ENCODE measurements at regions not wholly inside any gene's neighbourhood (a gene's known extent, or its start where the extent isn't known, plus 50 kb on each side); places are given as distances from the start of the nearest gene placed in this dataset.

GRCh38 chr7:115441033-115441432, 519.1 kb downstream of the MDFIC start:
- H3K79me2 ChIP-seq (ENCODE audit: control insufficient read depth, insufficient read depth, low read length) = no peaks in the 10 kb centered on the region
- no peak overlapping the region for H3K4me2 ChIP-seq (ENCODE audit: control insufficient read depth, insufficient read depth)
- H3K36me3 ChIP-seq (ENCODE audit: control insufficient read depth in 2 of 2, insufficient read depth in 2 of 2, low read length in 1 of 2) = no peaks in the 10 kb centered on the region
- ChIA-PET SMC1A (ENCODE audit: uncharacterized antibody, unreplicated experiment) (interaction anchor here (1.0 kb wide), 1 partner anchor 432 kb away, joined by 4 read pairs; no protein-coding TSS in a partner anchor), RAD21 (ENCODE audit: unreplicated experiment) (no interaction called here), CTCF (no interaction called here), POLR2A (no interaction called here)
- H3K27me3 ChIP-seq (replicated peaks in 1 of 2; ENCODE audit: control insufficient read depth in 2 of 2, insufficient read depth in 2 of 2, low read length in 1 of 2) = no peaks in the 10 kb centered on the region
- WGBS (ENCODE audit: insufficient coverage, insufficient replicate concordance, low lambda C conversion rate, missing lambda C conversion rate) = 0% methylated on average over 1 of the region's 1 CpG
- H3K4me3 ChIP-seq = no peak overlapping the region
- no peak overlapping the region for H3K9ac ChIP-seq (ENCODE audit: control insufficient read depth, insufficient read depth, low read length)
- no peak overlapping the region for H2AFZ ChIP-seq (ENCODE audit: control insufficient read depth, low read depth, low read length)
- H4K20me1 ChIP-seq (ENCODE audit: control insufficient read depth, insufficient read depth) = no peaks in the 10 kb centered on the region
- FAIRE-seq (no peak), ATAC-seq (no peak), DNase-seq (ENCODE audit: low read depth, low spot score) (no peak)
- TF ChIP-seq SMAD5 (IDR thresholded peaks at IDR 0.05; ENCODE audit: low read depth) (no peak), JUND (IDR thresholded peaks at IDR 0.05; ENCODE audit: low read depth, low read length) (no peak), KLF5 (IDR thresholded peaks at IDR 0.05; ENCODE audit: partially characterized antibody) (no peak), RB1 (IDR thresholded peaks at IDR 0.05; ENCODE audit: borderline replicate concordance) (no peak), MXI1 (IDR thresholded peaks at IDR 0.05; ENCODE audit: low read depth, low read length) (no peak), HDAC6 (IDR thresholded peaks at IDR 0.05; ENCODE audit: unreplicated experiment) (no peak), DPF2 (IDR thresholded peaks at IDR 0.05) (no peak), CEBPB (IDR thresholded peaks at IDR 0.05; ENCODE audit: borderline replicate concordance in 1 of 2, low read depth in 2 of 2, low read length in 2 of 2) (no peak), ZNF217 (IDR thresholded peaks at IDR 0.05) (no peak), POLR2AphosphoS5 (IDR thresholded peaks at IDR 0.05; ENCODE audit: low read length) (no peak), SP1 (IDR thresholded peaks at IDR 0.05; ENCODE audit: low read depth, low read length) (no peak), TCF3 (IDR thresholded peaks at IDR 0.05; ENCODE audit: borderline replicate concordance, insufficient read depth, low read depth, low read length) (no peak), MEF2A (IDR thresholded peaks at IDR 0.05; ENCODE audit: insufficient read depth, low read depth, low read length) (no peak), HCFC1 (IDR thresholded peaks at IDR 0.05; ENCODE audit: low read length) (no peak), RBBP5 (conservative IDR thresholded peaks at IDR 0.05) (no peak)
- H3K4me1 ChIP-seq (ENCODE audit: control insufficient read depth, insufficient read depth, low read length) = no peaks in the 10 kb centered on the region
- H3K27ac ChIP-seq (ENCODE audit: control insufficient read depth, insufficient read depth) = no peak overlapping the region
- in situ Hi-C loops (cut with MboI) (no loop called here), intact Hi-C loops (cut with micrococcal nuclease; ENCODE audit: unreplicated experiment) (no loop called here)
- BruUV-seq (replicated peaks) = no TSS peak
- no peaks in the 10 kb centered on the region for H3K9me3 ChIP-seq (replicated peaks; ENCODE audit: control insufficient read depth, insufficient read depth, low read length)
